Loucy (cell line): ENCODE measurements at regions not wholly inside any gene's neighbourhood (a gene's known extent, or its start where the extent isn't known, plus 50 kb on each side); places are given as distances from the start of the nearest gene placed in this dataset.

Experiments used
- H2AFZ ChIP-seq: fragments of 200-600 bp; sonication (generic); 2 replicates; pipeline ENCODE4 v1.6.0; 2016; ENCODE audit warnings: antibody characterized with exemption, mild to moderate bottlenecking, low read length, moderate library complexity
- H3F3A ChIP-seq: fragments of 200-600 bp; 2 replicates; pipeline ENCODE4 v1.6.0; 2016; ENCODE audit warnings: antibody characterized with exemption, low read depth, mild to moderate bottlenecking
- H3K27me3 ChIP-seq: fragments of 200-600 bp; sonication (generic); 2 replicates; pipeline ENCODE4 v1.6.1; 2014; ENCODE audit warnings: low read length, mild to moderate bottlenecking; ENCODE audit not compliant: insufficient read depth, poor library complexity, severe bottlenecking
- H3K36me3 ChIP-seq: fragments of 200-600 bp; sonication (generic); 2 replicates; pipeline ENCODE4 v1.6.1; 2016; ENCODE audit warnings: low read length; ENCODE audit not compliant: insufficient read depth
- H3K4me1 ChIP-seq: fragments of 200-600 bp; sonication (generic); 2 replicates; pipeline ENCODE4 v1.5.1; 2014; ENCODE audit warnings: low read length, mild to moderate bottlenecking; ENCODE audit not compliant: insufficient read depth, poor library complexity, severe bottlenecking
- H3K4me2 ChIP-seq: fragments of 200-600 bp; sonication (generic); 2 replicates; pipeline ENCODE4 v1.6.0; 2014; ENCODE audit warnings: antibody characterized with exemption, low read length, low read depth, mild to moderate bottlenecking; ENCODE audit not compliant: poor library complexity, severe bottlenecking
- H3K4me3 ChIP-seq: fragments of 200-600 bp; sonication (generic); 2 replicates; pipeline ENCODE4 v1.5.1; 2014; ENCODE audit warnings: low read length, mild to moderate bottlenecking, mixed read lengths; ENCODE audit not compliant: poor library complexity, severe bottlenecking
- H3K79me2 ChIP-seq: fragments of 200-600 bp; sonication (generic); 2 replicates; pipeline ENCODE4 v1.6.1; 2014; ENCODE audit warnings: low read length; ENCODE audit not compliant: insufficient read depth
- H3K9ac ChIP-seq: fragments of 200-600 bp; sonication (generic); 2 replicates; pipeline ENCODE4 v1.6.0; 2014; ENCODE audit warnings: mild to moderate bottlenecking, low read depth, low read length, moderate library complexity; ENCODE audit not compliant: poor library complexity, severe bottlenecking
- H3K9me2 ChIP-seq: fragments of 200-600 bp; sonication (generic); replicated peaks from 2 replicates; pipeline ENCODE4 v1.6.1; 2016; ENCODE audit warnings: low read depth, low read length, mixed read lengths
- H3K9me3 ChIP-seq: fragments of 200-600 bp; sonication (generic); 2 replicates; pipeline ENCODE4 v1.6.1; 2014; ENCODE audit warnings: mild to moderate bottlenecking, antibody characterized with exemption, low read length, low read depth; ENCODE audit not compliant: insufficient read depth
- H4K20me1 ChIP-seq: fragments of 200-600 bp; sonication (generic); 2 replicates; pipeline ENCODE4 v1.6.0; 2014; ENCODE audit warnings: antibody characterized with exemption, low read length, mild to moderate bottlenecking; ENCODE audit not compliant: insufficient read depth, poor library complexity, severe bottlenecking
- EZH2phosphoT487 ChIP-seq: fragments of 200-600 bp; IDR thresholded peaks from 2 replicates; pipeline ENCODE4 v1.6.1; 2018; ENCODE audit warnings: antibody characterized with exemption, mild to moderate bottlenecking, moderate library complexity, borderline replicate concordance
- TF ChIP-seq, protein P1 (sequence below): fragments of 200-600 bp; sonication (generic); conservative IDR thresholded peaks from 2 replicates; pipeline ENCODE4 v1.5.1; 2014; ENCODE audit warnings: mild to moderate bottlenecking, antibody characterized with exemption, low read length

- no peak overlapping the region for H3K4me3 ChIP-seq
- H4K20me1 ChIP-seq, result no peaks in the 10 kb centered on the region
- TF ChIP-seq EZH2phosphoT487, result no peak
- TF ChIP-seq, protein P1, sequence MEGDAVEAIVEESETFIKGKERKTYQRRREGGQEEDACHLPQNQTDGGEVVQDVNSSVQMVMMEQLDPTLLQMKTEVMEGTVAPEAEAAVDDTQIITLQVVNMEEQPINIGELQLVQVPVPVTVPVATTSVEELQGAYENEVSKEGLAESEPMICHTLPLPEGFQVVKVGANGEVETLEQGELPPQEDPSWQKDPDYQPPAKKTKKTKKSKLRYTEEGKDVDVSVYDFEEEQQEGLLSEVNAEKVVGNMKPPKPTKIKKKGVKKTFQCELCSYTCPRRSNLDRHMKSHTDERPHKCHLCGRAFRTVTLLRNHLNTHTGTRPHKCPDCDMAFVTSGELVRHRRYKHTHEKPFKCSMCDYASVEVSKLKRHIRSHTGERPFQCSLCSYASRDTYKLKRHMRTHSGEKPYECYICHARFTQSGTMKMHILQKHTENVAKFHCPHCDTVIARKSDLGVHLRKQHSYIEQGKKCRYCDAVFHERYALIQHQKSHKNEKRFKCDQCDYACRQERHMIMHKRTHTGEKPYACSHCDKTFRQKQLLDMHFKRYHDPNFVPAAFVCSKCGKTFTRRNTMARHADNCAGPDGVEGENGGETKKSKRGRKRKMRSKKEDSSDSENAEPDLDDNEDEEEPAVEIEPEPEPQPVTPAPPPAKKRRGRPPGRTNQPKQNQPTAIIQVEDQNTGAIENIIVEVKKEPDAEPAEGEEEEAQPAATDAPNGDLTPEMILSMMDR, result no peak
- H3K79me2 ChIP-seq, result no peaks in the 10 kb centered on the region
- H3K9me2 ChIP-seq, result no peaks in the 10 kb centered on the region
- H3K9me3 ChIP-seq, result no peaks in the 10 kb centered on the region
- no peaks in the 10 kb centered on the region for H3K27me3 ChIP-seq
- no peak overlapping the region for H3K4me2 ChIP-seq
- H3K36me3 ChIP-seq, result no peaks in the 10 kb centered on the region
- H3K9ac ChIP-seq, result no peak overlapping the region
- no peak overlapping the region for H2AFZ ChIP-seq
- H3F3A ChIP-seq, result no peaks in the 10 kb centered on the region
- no peaks in the 10 kb centered on the region for H3K4me1 ChIP-seq
Observed at GRCh38 chr5:23026252-23027170, 173.4 kb upstream of the CDH12 start.

GRCh38 chr5:23025629-23026233 lies 172.6 kb upstream of the CDH12 start:
- H3K4me3 ChIP-seq, result no peak overlapping the region
- H3K9ac ChIP-seq, result no peak overlapping the region
- H3K9me2 ChIP-seq, result no peaks in the 10 kb centered on the region
- H3K79me2 ChIP-seq, result no peaks in the 10 kb centered on the region
- TF ChIP-seq, protein P1, result no peak
- TF ChIP-seq EZH2phosphoT487, result no peak
- H3K4me1 ChIP-seq, result no peaks in the 10 kb centered on the region
- no peak overlapping the region for H2AFZ ChIP-seq
- H3K4me2 ChIP-seq, result no peak overlapping the region
- H3K36me3 ChIP-seq, result no peaks in the 10 kb centered on the region
- no peaks in the 10 kb centered on the region for H3K9me3 ChIP-seq
- H4K20me1 ChIP-seq, result no peaks in the 10 kb centered on the region
- H3K27me3 ChIP-seq, result no peaks in the 10 kb centered on the region
- no peaks in the 10 kb centered on the region for H3F3A ChIP-seq

DNA sequence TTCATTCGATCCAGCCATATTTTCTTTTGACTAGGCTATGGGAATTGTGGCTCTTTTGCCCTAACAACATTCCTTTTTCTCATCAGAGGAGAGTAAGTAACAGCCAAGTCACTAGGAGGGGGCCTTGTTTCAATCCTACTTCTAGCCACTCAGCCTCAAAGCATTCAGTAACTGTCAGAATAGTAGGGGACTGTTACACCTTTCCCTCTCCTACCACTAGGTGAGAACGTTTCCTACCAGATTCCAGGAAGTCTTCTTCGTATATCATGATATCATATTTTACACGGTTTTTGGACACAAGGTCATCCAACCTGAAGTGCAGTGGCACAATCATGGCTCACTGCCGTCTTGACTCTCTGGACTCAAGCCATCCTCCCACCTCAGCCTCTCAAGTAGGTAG lies 171.3 kb upstream of the CDH12 start:
- no peaks in the 10 kb centered on the region for H3K79me2 ChIP-seq
- no peak overlapping the region for H2AFZ ChIP-seq
- H4K20me1 ChIP-seq, result no peaks in the 10 kb centered on the region
- no peaks in the 10 kb centered on the region for H3F3A ChIP-seq
- H3K36me3 ChIP-seq, result no peaks in the 10 kb centered on the region
- H3K4me2 ChIP-seq, result no peak overlapping the region
- no peak overlapping the region for H3K9ac ChIP-seq
- H3K4me1 ChIP-seq, result no peaks in the 10 kb centered on the region
- H3K9me2 ChIP-seq, result no peaks in the 10 kb centered on the region
- no peak overlapping the region for H3K4me3 ChIP-seq
- H3K27me3 ChIP-seq, result no peaks in the 10 kb centered on the region
- TF ChIP-seq, protein P1, result no peak
- no peak for TF ChIP-seq EZH2phosphoT487
- H3K9me3 ChIP-seq, result no peaks in the 10 kb centered on the region
